ENCODE measurements at regions not wholly inside any gene's neighbourhood (a gene's known extent, or its start where the extent isn't known, plus 50 kb on each side); places are given as distances from the start of the nearest gene placed in this dataset.

DNA sequence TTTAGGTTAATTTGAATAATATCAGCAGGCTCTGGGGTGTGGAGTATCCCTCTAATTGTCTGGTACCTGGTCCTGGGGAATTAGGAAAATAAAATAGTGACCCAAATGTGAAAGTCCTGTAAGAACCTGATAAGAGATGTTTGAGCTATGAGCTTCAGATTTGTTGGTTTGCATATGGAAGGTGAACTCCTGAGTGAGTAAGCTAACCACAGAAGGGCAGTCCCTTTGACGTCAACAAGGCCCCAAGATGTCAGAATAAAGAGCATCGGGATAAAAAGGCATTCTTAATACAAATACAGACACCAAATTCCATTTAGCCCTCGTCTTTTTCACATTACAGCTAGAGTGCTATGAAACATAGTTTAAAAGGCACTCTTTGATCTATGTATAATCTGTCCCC lies 1366.3 kb upstream of the TMEFF2 start:
- TF ChIP-seq CTCF (conservative IDR thresholded peaks at IDR 0.05; ENCODE audit: low read depth, low read length) (no peak), EZH2phosphoT487 (IDR thresholded peaks at IDR 0.05; ENCODE audit: borderline replicate concordance, low read length) (no peak), EZH2 (IDR thresholded peaks at IDR 0.05; ENCODE audit: low read length, unreplicated experiment) (no peak)
